ENCODE measurements at regions not wholly inside any gene's neighbourhood (a gene's known extent, or its start where the extent isn't known, plus 50 kb on each side); places are given as distances from the start of the nearest gene placed in this dataset.

DNA sequence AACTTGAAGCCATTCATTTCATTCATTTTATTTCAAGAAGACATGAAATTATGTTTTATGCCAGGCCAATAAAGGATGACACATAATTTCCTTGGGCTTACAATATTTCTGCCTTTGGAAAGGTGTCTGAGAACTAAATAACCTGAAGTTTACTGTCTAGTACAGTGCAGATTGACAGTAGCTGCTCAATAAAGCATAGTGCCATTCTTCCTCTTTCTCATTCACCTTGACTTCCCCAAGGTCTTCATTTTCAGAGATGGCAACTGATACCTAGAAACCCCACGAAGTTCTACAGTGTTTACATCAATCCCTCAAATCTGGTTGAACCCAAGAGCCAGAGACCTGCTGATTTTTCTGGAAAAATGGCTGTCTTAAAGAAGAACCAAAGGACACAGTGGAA lies 144.3 kb upstream of the SYN3 start:
- H3K4me3 ChIP-seq (ENCODE audit: low read length), result no peak overlapping the region
- TF ChIP-seq, protein P1, sequence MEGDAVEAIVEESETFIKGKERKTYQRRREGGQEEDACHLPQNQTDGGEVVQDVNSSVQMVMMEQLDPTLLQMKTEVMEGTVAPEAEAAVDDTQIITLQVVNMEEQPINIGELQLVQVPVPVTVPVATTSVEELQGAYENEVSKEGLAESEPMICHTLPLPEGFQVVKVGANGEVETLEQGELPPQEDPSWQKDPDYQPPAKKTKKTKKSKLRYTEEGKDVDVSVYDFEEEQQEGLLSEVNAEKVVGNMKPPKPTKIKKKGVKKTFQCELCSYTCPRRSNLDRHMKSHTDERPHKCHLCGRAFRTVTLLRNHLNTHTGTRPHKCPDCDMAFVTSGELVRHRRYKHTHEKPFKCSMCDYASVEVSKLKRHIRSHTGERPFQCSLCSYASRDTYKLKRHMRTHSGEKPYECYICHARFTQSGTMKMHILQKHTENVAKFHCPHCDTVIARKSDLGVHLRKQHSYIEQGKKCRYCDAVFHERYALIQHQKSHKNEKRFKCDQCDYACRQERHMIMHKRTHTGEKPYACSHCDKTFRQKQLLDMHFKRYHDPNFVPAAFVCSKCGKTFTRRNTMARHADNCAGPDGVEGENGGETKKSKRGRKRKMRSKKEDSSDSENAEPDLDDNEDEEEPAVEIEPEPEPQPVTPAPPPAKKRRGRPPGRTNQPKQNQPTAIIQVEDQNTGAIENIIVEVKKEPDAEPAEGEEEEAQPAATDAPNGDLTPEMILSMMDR (IDR thresholded peaks at IDR 0.05; ENCODE audit: insufficient read depth, low read depth, low read length, missing control alignments), result no peak
- DNase-seq (ENCODE audit: low read depth), result no peak

DNA sequence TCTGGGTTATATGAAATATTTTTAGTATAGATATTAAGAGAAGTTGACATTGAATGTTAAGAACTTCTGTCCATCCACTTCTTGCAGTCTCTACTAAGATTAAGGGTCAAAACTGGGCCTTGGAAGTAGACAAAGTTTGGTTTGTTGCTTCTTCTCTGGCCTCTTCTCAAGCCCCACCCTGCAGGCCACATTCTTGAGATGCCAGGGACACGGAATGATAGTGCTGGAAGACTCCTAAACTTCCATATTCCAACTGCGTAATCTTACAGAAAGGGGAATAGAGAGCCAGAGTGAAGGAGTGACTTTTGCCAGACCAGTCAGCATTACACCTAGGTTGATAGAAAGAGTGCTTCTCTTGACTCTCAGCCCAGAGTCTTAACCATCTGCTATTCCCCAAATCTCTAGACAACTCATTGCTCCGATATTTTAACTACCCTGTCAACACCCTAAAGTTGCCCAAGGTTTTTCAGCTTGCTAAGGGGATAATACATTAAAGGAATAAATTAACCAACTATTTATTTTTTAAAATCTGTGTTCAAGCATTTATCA lies 136.4 kb upstream of the SYN3 start:
- H3K4me3 ChIP-seq (ENCODE audit: low read length), result no peak overlapping the region
- no peak for DNase-seq (ENCODE audit: low read depth)
- TF ChIP-seq, protein P1 (IDR thresholded peaks at IDR 0.05; ENCODE audit: insufficient read depth, low read depth, low read length, missing control alignments), result no peak

DNA sequence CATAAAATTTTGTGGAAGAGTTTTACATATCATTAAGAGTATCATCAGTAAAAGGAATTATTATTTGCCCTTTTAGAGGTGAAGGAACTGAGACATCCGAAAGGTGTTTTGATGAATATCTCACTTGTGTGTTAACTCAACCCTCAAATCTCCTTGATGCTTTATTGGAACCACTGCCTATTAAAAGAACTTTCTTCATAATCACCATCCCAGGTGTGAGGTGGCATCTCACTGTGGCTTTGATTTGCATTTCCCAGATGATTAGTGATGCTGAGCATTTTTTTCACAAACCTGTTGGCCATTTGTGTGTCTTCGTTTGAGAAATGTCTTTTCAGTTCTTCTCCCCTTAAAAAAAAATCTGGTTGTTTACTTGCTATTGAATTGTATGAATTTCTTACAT lies 134.0 kb upstream of the SYN3 start:
- H3K4me3 ChIP-seq (ENCODE audit: low read length), result no peak overlapping the region
- TF ChIP-seq, protein P1 (IDR thresholded peaks at IDR 0.05; ENCODE audit: insufficient read depth, low read depth, low read length, missing control alignments), result no peak
- no peak for DNase-seq (ENCODE audit: low read depth)

GRCh38 chr22:33188326-33188725 lies 130.1 kb upstream of the SYN3 start:
- DNase-seq (ENCODE audit: low read depth), result no peak
- TF ChIP-seq, protein P1 (IDR thresholded peaks at IDR 0.05; ENCODE audit: insufficient read depth, low read depth, low read length, missing control alignments), result no peak
- H3K4me3 ChIP-seq (ENCODE audit: low read length), result no peak overlapping the region

DNA sequence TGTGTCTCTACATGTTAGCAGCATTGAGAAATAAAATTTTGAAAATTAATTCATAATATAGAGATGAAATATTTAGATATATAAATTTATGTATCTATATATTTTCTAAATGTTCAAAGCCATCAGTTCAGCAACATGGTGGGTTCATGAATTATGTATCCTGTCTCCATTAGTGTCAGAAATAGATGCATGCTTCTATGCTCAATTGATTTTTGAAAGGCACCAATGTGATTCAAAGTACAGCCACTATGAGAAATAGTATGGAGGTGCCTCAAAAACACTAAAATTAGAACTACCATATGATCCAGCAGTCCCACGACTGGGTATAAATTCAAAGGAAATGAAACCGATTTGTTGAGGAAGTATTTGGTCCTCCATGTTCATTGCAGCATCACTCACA lies 128.6 kb upstream of the SYN3 start:
- no peak for DNase-seq (ENCODE audit: low read depth)
- TF ChIP-seq, protein P1 (IDR thresholded peaks at IDR 0.05; ENCODE audit: insufficient read depth, low read depth, low read length, missing control alignments), result no peak
- H3K4me3 ChIP-seq (ENCODE audit: low read length), result no peak overlapping the region

DNA sequence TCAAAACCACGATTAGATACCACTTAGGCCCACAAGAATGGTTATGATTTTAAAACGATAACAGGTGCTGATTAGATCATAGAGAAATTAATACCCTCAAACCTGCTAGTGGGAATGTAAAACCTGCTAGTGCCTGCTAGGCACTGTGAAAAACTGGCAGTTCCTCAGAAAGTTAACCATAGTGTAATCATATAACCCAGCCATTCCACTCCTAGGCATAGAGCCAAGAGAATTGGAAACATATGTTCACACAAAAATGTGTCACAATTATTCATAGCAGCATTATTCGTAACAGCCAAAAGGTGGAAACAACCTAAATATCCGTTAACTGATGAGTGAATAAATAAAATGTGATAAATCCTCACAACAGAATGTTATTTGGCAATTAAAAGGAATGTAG lies 122.2 kb upstream of the SYN3 start:
- TF ChIP-seq, protein P1 (IDR thresholded peaks at IDR 0.05; ENCODE audit: insufficient read depth, low read depth, low read length, missing control alignments), result no peak
- DNase-seq (ENCODE audit: low read depth), result no peak
- H3K4me3 ChIP-seq (ENCODE audit: low read length), result no peak overlapping the region

- DNase-seq (ENCODE audit: low read depth), result no peak
- TF ChIP-seq, protein P1 (IDR thresholded peaks at IDR 0.05; ENCODE audit: insufficient read depth, low read depth, low read length, missing control alignments), result no peak
Observed at GRCh38 chr22:33167998-33168790, 110.0 kb upstream of the SYN3 start.

More at GRCh38 chr22:33167998-33168790, 110.0 kb upstream of the SYN3 start:
- H3K4me3 ChIP-seq (ENCODE audit: low read length), result no peak overlapping the region

All from epithelial cell of esophagus (primary cell).